ENCODE measurements at regions not wholly inside any gene's neighbourhood (a gene's known extent, or its start where the extent isn't known, plus 50 kb on each side); places are given as distances from the start of the nearest gene placed in this dataset.
"Not testable (repeated sequence)": the region's sequence is repeated elsewhere in the genome, so short reads cannot be mapped to it uniquely, and the experiment has no call there.

DNA sequence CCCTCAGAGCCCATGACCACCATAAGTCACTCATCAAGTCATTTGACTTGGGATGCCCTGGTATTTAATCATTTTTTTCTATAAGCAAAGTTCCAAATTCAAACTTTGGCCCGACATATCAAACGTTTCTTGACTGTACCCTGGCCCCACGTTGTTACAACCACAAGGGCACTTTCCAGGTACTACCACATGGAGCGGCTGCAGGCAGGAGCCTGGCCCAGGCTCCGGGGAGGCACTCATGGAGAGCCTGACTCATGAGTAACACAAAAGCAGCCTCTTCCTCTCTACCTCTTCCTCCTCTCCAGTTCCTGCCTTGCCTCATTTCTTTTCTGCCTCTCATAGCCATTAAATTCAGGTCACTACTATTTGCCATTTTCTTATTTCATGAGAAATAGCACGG is 87.2 kb downstream of the CDRT15L2 start:
- TF ChIP-seq, protein P1, sequence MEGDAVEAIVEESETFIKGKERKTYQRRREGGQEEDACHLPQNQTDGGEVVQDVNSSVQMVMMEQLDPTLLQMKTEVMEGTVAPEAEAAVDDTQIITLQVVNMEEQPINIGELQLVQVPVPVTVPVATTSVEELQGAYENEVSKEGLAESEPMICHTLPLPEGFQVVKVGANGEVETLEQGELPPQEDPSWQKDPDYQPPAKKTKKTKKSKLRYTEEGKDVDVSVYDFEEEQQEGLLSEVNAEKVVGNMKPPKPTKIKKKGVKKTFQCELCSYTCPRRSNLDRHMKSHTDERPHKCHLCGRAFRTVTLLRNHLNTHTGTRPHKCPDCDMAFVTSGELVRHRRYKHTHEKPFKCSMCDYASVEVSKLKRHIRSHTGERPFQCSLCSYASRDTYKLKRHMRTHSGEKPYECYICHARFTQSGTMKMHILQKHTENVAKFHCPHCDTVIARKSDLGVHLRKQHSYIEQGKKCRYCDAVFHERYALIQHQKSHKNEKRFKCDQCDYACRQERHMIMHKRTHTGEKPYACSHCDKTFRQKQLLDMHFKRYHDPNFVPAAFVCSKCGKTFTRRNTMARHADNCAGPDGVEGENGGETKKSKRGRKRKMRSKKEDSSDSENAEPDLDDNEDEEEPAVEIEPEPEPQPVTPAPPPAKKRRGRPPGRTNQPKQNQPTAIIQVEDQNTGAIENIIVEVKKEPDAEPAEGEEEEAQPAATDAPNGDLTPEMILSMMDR (IDR thresholded peaks at IDR 0.05), result not testable (repeated sequence)
- TF ChIP-seq POLR2A (IDR thresholded peaks at IDR 0.05), result not testable (repeated sequence)

Data from adrenal gland (tissue), 5 donors.